GM23338 (cell line): ENCODE measurements at regions not wholly inside any gene's neighbourhood (a gene's known extent, or its start where the extent isn't known, plus 50 kb on each side); places are given as distances from the start of the nearest gene placed in this dataset.
A peak's percentile ranks its signal among the peaks of the same experiment; 100 is the strongest.

Experiments
- ATAC-seq: fragments of 200-7000 bp; cut with Tn5 transposase; 3 replicates; pipeline ENCODE4 v1.9.1; 2020
- DNase-seq: peaks from one replicate; pipeline ENCODE4 v3.0.0-alpha.2; 2015; ENCODE audit warnings: low spot score
- H2AFZ ChIP-seq: fragments of 200-600 bp; sonication (generic); 2 replicates; pipeline ENCODE4 v1.8.0; 2016; ENCODE audit warnings: antibody characterized with exemption, mild to moderate bottlenecking, moderate library complexity
- H3F3A ChIP-seq: fragments of 200-600 bp; sonication (generic); replicated peaks from 2 replicates; pipeline ENCODE4 v1.8.0; 2017; ENCODE audit warnings: antibody characterized with exemption, mixed run types, low read depth
- H3K27ac ChIP-seq: fragments of 200-600 bp; sonication (generic); 2 replicates; pipeline ENCODE4 v1.6.1; 2016; ENCODE audit warnings: low read depth
- H3K27me3 ChIP-seq: fragments of 200-600 bp; sonication (generic); 2 replicates; pipeline ENCODE4 v1.8.0; 2016; ENCODE audit warnings: mild to moderate bottlenecking, mixed run types, moderate library complexity; ENCODE audit not compliant: insufficient read depth
- H3K36me3 ChIP-seq: fragments of 200-600 bp; sonication (generic); 2 replicates; pipeline ENCODE4 v1.8.0; 2016; ENCODE audit warnings: mild to moderate bottlenecking; ENCODE audit not compliant: insufficient read depth
- H3K4me1 ChIP-seq: fragments of 200-600 bp; sonication (generic); 2 replicates; pipeline ENCODE4 v1.8.0; 2016; ENCODE audit warnings: mild to moderate bottlenecking, moderate library complexity; ENCODE audit not compliant: insufficient read depth
- H3K4me2 ChIP-seq: fragments of 200-600 bp; sonication (generic); 2 replicates; pipeline ENCODE4 v1.7.1; 2017; ENCODE audit warnings: mixed run types
- H3K4me3 ChIP-seq: fragments of 200-600 bp; sonication (generic); 2 replicates; pipeline ENCODE4 v1.6.1; 2016; ENCODE audit warnings: mixed run types
- H3K79me2 ChIP-seq: fragments of 200-600 bp; sonication (generic); replicated peaks from 2 replicates; pipeline ENCODE4 v1.8.0; 2017; ENCODE audit warnings: mild to moderate bottlenecking; ENCODE audit not compliant: insufficient read depth
- H3K9me2 ChIP-seq: fragments of 200-600 bp; sonication (generic); 2 replicates; pipeline ENCODE4 v1.8.0; 2017; ENCODE audit not compliant: insufficient read depth
- H4K20me1 ChIP-seq: fragments of 200-600 bp; sonication (generic); replicated peaks from 2 replicates; pipeline ENCODE4 v1.8.0; 2017; ENCODE audit warnings: mild to moderate bottlenecking; ENCODE audit not compliant: insufficient read depth
- H3K27ac Mint-ChIP-seq: 2 replicates; pipeline ENCODE4 v1.8.0; 2020; ENCODE audit warnings: inconsistent platforms, mild to moderate bottlenecking, moderate library complexity, mixed read lengths
- H3K27me3 Mint-ChIP-seq: 3 replicates; pipeline ENCODE4 v1.8.0; 2022; ENCODE audit warnings: low read depth, mild to moderate bottlenecking, moderate library complexity, mixed read lengths, inconsistent platforms; ENCODE audit not compliant: insufficient read depth, poor library complexity
- H3K36me3 Mint-ChIP-seq: 3 replicates; pipeline ENCODE4 v1.8.0; 2021; ENCODE audit warnings: low read depth, mild to moderate bottlenecking, inconsistent platforms, moderate library complexity, mixed read lengths
- H3K4me1 Mint-ChIP-seq: 3 replicates; pipeline ENCODE4 v1.8.0; 2020; ENCODE audit warnings: mild to moderate bottlenecking, inconsistent platforms, mixed read lengths
- H3K4me3 Mint-ChIP-seq: 3 replicates; pipeline ENCODE4 v1.8.0; 2021; ENCODE audit warnings: moderate library complexity, mild to moderate bottlenecking, inconsistent platforms, mixed read lengths
- H3K9me3 Mint-ChIP-seq: 3 replicates; pipeline ENCODE4 v1.8.0; 2020; ENCODE audit warnings: moderate library complexity, mild to moderate bottlenecking, inconsistent platforms, mixed read lengths
- CREB1 ChIP-seq: fragments of 250-450 bp; sonication (Bioruptor Pico); IDR thresholded peaks from 2 replicates; pipeline ENCODE4 v1.5.0; 2020; ENCODE audit warnings: low read depth, mild to moderate bottlenecking, moderate library complexity
- CTCF ChIP-seq, 2 experiments: fragments of 200-600 bp in 1 of 2; sonication (generic) in 1 of 2; conservative IDR thresholded peaks; 2 replicates each; pipeline versions ENCODE4 v1.5.1 to v1.6.1; 2016 to 2017; ENCODE audit warnings: antibody characterized with exemption in 2 of 2, low read depth in 2 of 2, mild to moderate bottlenecking in 2 of 2, moderate library complexity in 1 of 2
- ETS1 ChIP-seq: IDR thresholded peaks from 2 replicates; pipeline ENCODE4 v1.6.1; 2016; ENCODE audit warnings: antibody characterized with exemption
- EZH2phosphoT487 ChIP-seq: fragments of 200-600 bp; sonication (generic); IDR thresholded peaks from one replicate; pipeline ENCODE4 v1.8.1; 2018; ENCODE audit warnings: antibody characterized with exemption; ENCODE audit not compliant: unreplicated experiment
- JUNB ChIP-seq: IDR thresholded peaks from one replicate; pipeline ENCODE4 v1.6.1; 2016; ENCODE audit warnings: antibody characterized with exemption; ENCODE audit not compliant: unreplicated experiment
- NANOG ChIP-seq: IDR thresholded peaks from 2 replicates; pipeline ENCODE4 v1.6.1; 2016; ENCODE audit warnings: antibody characterized with exemption, borderline replicate concordance
- POLR2AphosphoS5 ChIP-seq: IDR thresholded peaks from 2 replicates; pipeline ENCODE4 v1.6.1; 2016; ENCODE audit warnings: antibody characterized with exemption, low read depth
- REST ChIP-seq: IDR thresholded peaks from one replicate; pipeline ENCODE4 v1.6.1; 2018; ENCODE audit warnings: antibody characterized with exemption; ENCODE audit not compliant: unreplicated experiment
- STAT1 ChIP-seq: IDR thresholded peaks from one replicate; pipeline ENCODE4 v1.6.1; 2016; ENCODE audit warnings: antibody characterized with exemption; ENCODE audit not compliant: unreplicated experiment
- ZNF114 ChIP-seq: fragments of 250-450 bp; sonication (Bioruptor Pico); IDR thresholded peaks from 2 replicates; pipeline ENCODE4 v1.5.0; 2020; ENCODE audit warnings: mild to moderate bottlenecking, moderate library complexity
- ZNF331 ChIP-seq: fragments of 250-450 bp; sonication (Bioruptor Pico); IDR thresholded peaks from 2 replicates; pipeline ENCODE4 v1.5.0; 2020; ENCODE audit warnings: low read depth, mild to moderate bottlenecking, moderate library complexity

- no peaks in the 10 kb centered on the region for H3K36me3 Mint-ChIP-seq
- no peaks in the 10 kb centered on the region for H3K27me3 Mint-ChIP-seq
- ATAC-seq: peak; percentile 31; the same call in 2 of the 3 replicates
- H3K4me3 Mint-ChIP-seq: peak overlapping the region; percentile 8; the same call in 2 of the 3 replicates
- Histone ChIP-seq H3F3A (no peaks in the 10 kb centered on the region), H3K4me2 (peak overlapping the region; percentile 69), H3K4me3 (peak overlapping the region; percentile 36; the same call in 1 of the 2 replicates), H2AFZ (no peak overlapping the region), H3K9me2 (peaks cover 8% of the 10 kb centered on the region; the same call in 1 of the 2 replicates), H3K4me1 (peaks cover 38% of the 10 kb centered on the region), H3K27me3 (no peaks in the 10 kb centered on the region), H3K27ac (peak overlapping the region; percentile 90), H3K36me3 (no peaks in the 10 kb centered on the region), H3K79me2 (no peaks in the 10 kb centered on the region), H4K20me1 (no peaks in the 10 kb centered on the region)
- no peaks in the 10 kb centered on the region; the same call in 2 of the 3 replicates for H3K9me3 Mint-ChIP-seq
- peaks cover 40% of the 10 kb centered on the region for H3K4me1 Mint-ChIP-seq
- peak; percentile 29 for DNase-seq
- TF ChIP-seq CTCF (conservative IDR thresholded peaks at IDR 0.05; ENCODE audit: low read depth in 2 of 2): no peak
- peak overlapping the region; percentile 86 for H3K27ac Mint-ChIP-seq
These were observed 210.4 kb upstream of the ELAVL2 start for GRCh38 chr9:24036459-24036858.

GRCh38 chr9:24035816-24036215 is 209.8 kb upstream of the ELAVL2 start:
- Histone ChIP-seq H3K4me1 (peaks cover 38% of the 10 kb centered on the region), H2AFZ (no peak overlapping the region), H3K9me2 (peaks cover 8% of the 10 kb centered on the region; the same call in 1 of the 2 replicates), H3K4me3 (peak overlapping the region; percentile 36), H3K4me2 (peak overlapping the region; percentile 69), H3K27ac (peak overlapping the region; percentile 90), H3K36me3 (no peaks in the 10 kb centered on the region), H3F3A (no peaks in the 10 kb centered on the region), H3K27me3 (no peaks in the 10 kb centered on the region), H4K20me1 (no peaks in the 10 kb centered on the region), H3K79me2 (no peaks in the 10 kb centered on the region)
- Mint-ChIP-seq H3K4me1 (peaks cover 40% of the 10 kb centered on the region), H3K4me3 (peak overlapping the region; percentile 25; the same call in 2 of the 3 replicates), H3K27ac (peak overlapping the region; percentile 86), H3K36me3 (no peaks in the 10 kb centered on the region), H3K9me3 (no peaks in the 10 kb centered on the region; the same call in 2 of the 3 replicates), H3K27me3 (no peaks in the 10 kb centered on the region)
- TF ChIP-seq REST (no peak), STAT1 (no peak), EZH2phosphoT487 (no peak), JUNB (no peak), ZNF114 (CRISPR knock-in tag) (no peak), NANOG (no peak), ZNF331 (CRISPR knock-in tag) (no peak), POLR2AphosphoS5 (no peak), CREB1 (no peak), ETS1 (no peak), CTCF (conservative IDR thresholded peaks at IDR 0.05; ENCODE audit: low read depth in 2 of 2) (no peak)
- no peak for DNase-seq
- ATAC-seq: no peak
